GM18951 (cell line): ENCODE measurements at regions not wholly inside any gene's neighbourhood (a gene's known extent, or its start where the extent isn't known, plus 50 kb on each side); places are given as distances from the start of the nearest gene placed in this dataset.

Source experiments
- POLR2A ChIP-seq: IDR thresholded peaks from 4 replicates; pipeline ENCODE4 v1.6.1; 2011; ENCODE audit warnings: mild to moderate bottlenecking; ENCODE audit not compliant: insufficient read length, insufficient read depth; ENCODE audit errors: extremely low read depth
- in situ Hi-C: fragments of 300-500 bp; cut with MboI; formaldehyde crosslinking; loops from one replicate; pipeline ENCODE4 v1.12.0; 2022; ENCODE audit warnings: low sequenced_read_pairs, mixed read lengths, inconsistent platforms; ENCODE audit not compliant: unreplicated experiment

- TF ChIP-seq POLR2A: no peak
- in situ Hi-C loops: no loop called here
Observed at GRCh38 chr13:71068041-71068440, 799.0 kb downstream of the DACH1 start.

GRCh38 chr13:71067165-71067815, 799.7 kb downstream of the DACH1 start:
- in situ Hi-C loops: no loop called here
- no peak for TF ChIP-seq POLR2A

GRCh38 chr13:71056581-71056980, 810.4 kb downstream of the DACH1 start:
- in situ Hi-C loops: no loop called here

GRCh38 chr13:71055644-71056043, 811.4 kb downstream of the DACH1 start:
- in situ Hi-C loops: no loop called here
- TF ChIP-seq POLR2A: no peak

More at GRCh38 chr13:71056581-71056980, 810.4 kb downstream of the DACH1 start:
- no peak for TF ChIP-seq POLR2A

- no peak for TF ChIP-seq POLR2A
- in situ Hi-C loops: no loop called here
Observed at GRCh38 chr13:71055047-71055446, 812.0 kb downstream of the DACH1 start.

GRCh38 chr13:71054358-71054757, 812.6 kb downstream of the DACH1 start:
- in situ Hi-C loops: no loop called here

GRCh38 chr13:71051573-71051972, 815.4 kb downstream of the DACH1 start:
- no peak for TF ChIP-seq POLR2A
- in situ Hi-C loops: no loop called here

More at GRCh38 chr13:71054358-71054757, 812.6 kb downstream of the DACH1 start:
- TF ChIP-seq POLR2A: no peak

GRCh38 chr13:71046360-71047079, 820.5 kb downstream of the DACH1 start:
- in situ Hi-C loops: no loop called here
- no peak for TF ChIP-seq POLR2A

- TF ChIP-seq POLR2A: no peak
- in situ Hi-C loops: no loop called here
Observed at GRCh38 chr13:71045101-71045500, 821.9 kb downstream of the DACH1 start.

- in situ Hi-C loops: no loop called here
- TF ChIP-seq POLR2A: no peak
Observed at GRCh38 chr13:71039440-71039839, 827.6 kb downstream of the DACH1 start.

GRCh38 chr13:71034018-71034417, 833.0 kb downstream of the DACH1 start:
- TF ChIP-seq POLR2A: no peak
- in situ Hi-C loops: no loop called here

GRCh38 chr13:71033026-71033425, 834.0 kb downstream of the DACH1 start:
- no peak for TF ChIP-seq POLR2A
- in situ Hi-C loops: no loop called here

GRCh38 chr13:71030784-71031183, 836.2 kb downstream of the DACH1 start:
- TF ChIP-seq POLR2A: no peak

GRCh38 chr13:71028884-71029283, 838.1 kb downstream of the DACH1 start:
- in situ Hi-C loops: no loop called here
- TF ChIP-seq POLR2A: no peak

More at GRCh38 chr13:71030784-71031183, 836.2 kb downstream of the DACH1 start:
- in situ Hi-C loops: no loop called here
